H1 (cell line): ENCODE measurements at regions not wholly inside any gene's neighbourhood (a gene's known extent, or its start where the extent isn't known, plus 50 kb on each side); places are given as distances from the start of the nearest gene placed in this dataset.
A peak's percentile ranks its signal among the peaks of the same experiment; 100 is the strongest.

Source experiments
- CTCF ChIA-PET: fragments of 300-600 bp; sonication (Branson Sonifier 250); formaldehyde crosslinking; loops from one replicate; lab custom pipeline; 2021; ENCODE audit not compliant: partially characterized antibody; lab: Charles Lee
- POLR2A ChIA-PET: fragments of 300-600 bp; sonication (Branson Sonifier 250); formaldehyde crosslinking; loops from one replicate; lab custom pipeline; 2021; ENCODE audit warnings: inconsistent platforms; ENCODE audit not compliant: partially characterized antibody; lab: Charles Lee
- DNase-seq, 2 experiments: peaks; one replicate each; pipeline versions ENCODE4 v3.0.0 to v3.0.0-alpha.2; 2010 to 2022; ENCODE audit warnings: low spot score in 2 of 2, low read depth in 1 of 2, mixed read lengths in 1 of 2
- FAIRE-seq: peaks from 2 replicates; lab custom pipeline; 2011; peaks lifted over from hg19 to GRCh38; lab: Jason Lieb, UNC
- H2AFZ ChIP-seq: 2 replicates; pipeline ENCODE4 v1.8.1; 2012; ENCODE audit warnings: low read length, inconsistent platforms
- H2AK5ac ChIP-seq: 2 replicates; pipeline ENCODE4 v1.6.1; 2013; ENCODE audit warnings: low read depth, low read length
- H2BK120ac ChIP-seq: replicated peaks from 2 replicates; pipeline ENCODE3; 2013; ENCODE audit warnings: low read depth, low read length, inconsistent platforms
- H2BK12ac ChIP-seq: 2 replicates; pipeline ENCODE4 v1.6.1; 2013; ENCODE audit warnings: low read depth, low read length
- H2BK15ac ChIP-seq: 2 replicates; pipeline ENCODE4 v1.6.1; 2013; ENCODE audit warnings: low read length
- H2BK20ac ChIP-seq: 2 replicates; pipeline ENCODE4 v1.6.1; 2013; ENCODE audit warnings: low read length
- H2BK5ac ChIP-seq: 2 replicates; pipeline ENCODE4 v1.6.1; 2013; ENCODE audit warnings: low read depth, low read length
- H3K14ac ChIP-seq: 2 replicates; pipeline ENCODE4 v1.6.1; 2013; ENCODE audit warnings: inconsistent platforms; ENCODE audit not compliant: insufficient read length
- H3K18ac ChIP-seq: 2 replicates; pipeline ENCODE4 v1.6.1; 2013; ENCODE audit warnings: low read length; ENCODE audit errors: extremely low read depth
- H3K23ac ChIP-seq: 2 replicates; pipeline ENCODE4 v1.6.1; 2013; ENCODE audit warnings: inconsistent platforms; ENCODE audit not compliant: insufficient read length
- H3K23me2 ChIP-seq: 2 replicates; pipeline ENCODE4 v1.6.1; 2013; ENCODE audit warnings: low read depth, low read length
- H3K27ac ChIP-seq: 2 replicates; pipeline ENCODE4 v1.6.1; 2011; ENCODE audit warnings: low read depth, low read length, inconsistent platforms
- H3K27me3 ChIP-seq, 4 experiments: replicated peaks in 1 of 4; 1 replicate in 1 of 4; 2 replicates in 3 of 4; pipeline versions ENCODE4 v1.6.1 to v1.8.1; 2011 to 2013; ENCODE audit warnings: low read length in 3 of 4, mild to moderate bottlenecking in 3 of 4, inconsistent platforms in 2 of 4, mixed read lengths in 2 of 4, moderate library complexity in 1 of 4; ENCODE audit not compliant: control insufficient read depth in 3 of 4, insufficient read depth in 3 of 4; ENCODE audit errors: extremely low read depth in 1 of 4
- H3K36me3 ChIP-seq, 4 experiments: 2 replicates each; pipeline versions ENCODE4 v1.6.1 to v1.8.1; 2011 to 2013; ENCODE audit warnings: mild to moderate bottlenecking in 4 of 4, low read length in 3 of 4, moderate library complexity in 2 of 4, control low read depth in 1 of 4, inconsistent platforms in 1 of 4; ENCODE audit not compliant: insufficient read depth in 4 of 4, control insufficient read depth in 2 of 4
- H3K4ac ChIP-seq: replicated peaks from 2 replicates; pipeline ENCODE3; 2013; ENCODE audit warnings: low read length, low read depth, mixed read lengths, inconsistent platforms; ENCODE audit not compliant: insufficient read length
- H3K4me1 ChIP-seq, 4 experiments: replicated peaks in 1 of 4; 1 replicate in 1 of 4; 2 replicates in 3 of 4; pipeline versions ENCODE4 v1.6.1 to v1.8.1; 2011 to 2013; ENCODE audit warnings: low read length in 3 of 4, inconsistent platforms in 2 of 4, mixed read lengths in 1 of 4; ENCODE audit not compliant: insufficient read depth in 4 of 4, control insufficient read depth in 3 of 4
- H3K4me2 ChIP-seq, 2 experiments: 2 replicates each; pipeline versions ENCODE4 v1.6.1 to v1.8.1; 2011 to 2013; ENCODE audit warnings: low read depth in 2 of 2, low read length in 2 of 2, control low read depth in 1 of 2, inconsistent platforms in 1 of 2, mild to moderate bottlenecking in 1 of 2; ENCODE audit not compliant: insufficient read depth in 1 of 2
- H3K4me3 ChIP-seq, 4 experiments: fragments of 200-600, 300-600 bp in 1 of 4; sonication (generic), shearing (Covaris generic), sonication (Bioruptor Twin) in 1 of 4; 2 replicates each; pipeline versions ENCODE4 v1.5.1 to v1.8.1; 2011 to 2016; ENCODE audit warnings: low read length in 4 of 4, low read depth in 3 of 4, control low read depth in 2 of 4, inconsistent platforms in 2 of 4, mild to moderate bottlenecking in 2 of 4, mixed read lengths in 1 of 4, moderate library complexity in 1 of 4; ENCODE audit not compliant: insufficient read depth in 2 of 4; ENCODE audit errors: extremely low read depth in 1 of 4
- H3K56ac ChIP-seq: replicated peaks from 2 replicates; pipeline ENCODE3; 2013; ENCODE audit warnings: low read depth, mild to moderate bottlenecking, mixed read lengths, low read length, inconsistent platforms; ENCODE audit not compliant: insufficient read length
- H3K79me1 ChIP-seq: 2 replicates; pipeline ENCODE4 v1.6.1; 2013; ENCODE audit warnings: low read depth, low read length, control low read depth
- H3K79me2 ChIP-seq, 2 experiments: 2 replicates each; pipeline versions ENCODE4 v1.6.1 to v1.8.1; 2012 to 2013; ENCODE audit warnings: low read length in 2 of 2, mild to moderate bottlenecking in 2 of 2, inconsistent platforms in 1 of 2; ENCODE audit not compliant: insufficient read depth in 2 of 2, control insufficient read depth in 1 of 2
- H3K9ac ChIP-seq, 4 experiments: replicated peaks in 1 of 4; 1 replicate in 1 of 4; 2 replicates in 3 of 4; pipeline versions ENCODE4 v1.6.1 to v1.8.1; 2011 to 2013; ENCODE audit warnings: low read depth in 3 of 4, low read length in 3 of 4, control low read depth in 2 of 4, mild to moderate bottlenecking in 2 of 4, moderate library complexity in 2 of 4, inconsistent platforms in 1 of 4; ENCODE audit errors: extremely low read depth in 1 of 4
- H3K9me3 ChIP-seq, 2 experiments: 2 replicates each; pipeline versions ENCODE4 v1.6.1 to v1.8.1; 2012 to 2013; ENCODE audit warnings: mild to moderate bottlenecking in 2 of 2, moderate library complexity in 2 of 2, control low read depth in 1 of 2, inconsistent platforms in 1 of 2, low read depth in 1 of 2, low read length in 1 of 2, mixed read lengths in 1 of 2; ENCODE audit not compliant: insufficient read depth in 2 of 2
- H4K20me1 ChIP-seq, 2 experiments: replicated peaks in 1 of 2; 2 replicates each; pipeline versions ENCODE3 to v1.8.1; 2011 to 2013; ENCODE audit warnings: inconsistent platforms in 2 of 2, low read length in 2 of 2, mild to moderate bottlenecking in 1 of 2; ENCODE audit not compliant: insufficient read depth in 2 of 2, control insufficient read depth in 1 of 2
- H4K5ac ChIP-seq: 2 replicates; pipeline ENCODE4 v1.6.1; 2013; ENCODE audit warnings: low read length, low read depth, mixed read lengths, inconsistent platforms; ENCODE audit not compliant: insufficient read length
- H4K8ac ChIP-seq: 2 replicates; pipeline ENCODE4 v1.8.0; 2013; ENCODE audit warnings: mild to moderate bottlenecking, moderate library complexity, low read length, inconsistent platforms; ENCODE audit not compliant: insufficient read depth; ENCODE audit errors: extremely low read depth
- H4K91ac ChIP-seq: replicated peaks from 2 replicates; pipeline ENCODE3; 2013; ENCODE audit warnings: low read length, mixed read lengths, inconsistent platforms; ENCODE audit not compliant: insufficient read length
- EZH2 ChIP-seq: fragments of 200-600 bp; sonication (generic); IDR thresholded peaks from 2 replicates; pipeline ENCODE4 v1.7.1; 2012; ENCODE audit warnings: low read depth, mild to moderate bottlenecking, moderate library complexity, low read length, inconsistent platforms; ENCODE audit not compliant: severe bottlenecking
- WGBS, 2 experiments: shearing (Covaris generic) in 1 of 2; methylation state at CpG; one replicate each; pipeline versions ENCODE4 v1.1.6 to v1.1.7; 2013 to 2015; ENCODE audit warnings: low lambda C conversion rate in 2 of 2, mixed read lengths in 2 of 2, inconsistent platforms in 1 of 2, low coverage in 1 of 2, missing lambda C conversion rate in 1 of 2; ENCODE audit not compliant: insufficient replicate concordance in 2 of 2, insufficient coverage in 1 of 2, insufficient read length in 1 of 2; ENCODE audit errors: extremely low coverage in 1 of 2, missing lambda C conversion rate in 1 of 2; 5-methylcytosine and 5-hydroxymethylcytosine counted together

DNA sequence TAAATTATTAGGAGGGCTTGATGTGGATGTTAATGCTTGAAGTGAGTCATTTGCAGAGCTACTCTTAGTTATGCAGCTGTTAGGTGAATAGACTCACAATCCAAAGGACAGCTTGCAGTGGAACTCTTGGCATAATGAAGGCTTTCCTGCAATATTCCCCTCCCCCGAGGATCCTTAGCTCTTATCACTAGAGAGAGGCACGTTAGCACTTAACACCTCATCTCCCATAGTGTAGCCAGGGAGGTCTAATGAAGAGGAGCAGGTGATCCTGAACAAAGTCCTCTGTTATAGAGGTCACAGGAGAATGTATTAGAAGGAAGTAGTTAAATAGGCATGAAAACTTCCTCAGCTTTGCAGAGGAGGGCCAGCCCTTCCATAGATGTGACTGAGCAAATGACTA lies 919.2 kb upstream of the FAT3 start:
- POLR2A ChIA-PET: no interaction called here

More for the DNA sequence above, 919.2 kb upstream of the FAT3 start:
- H3K18ac ChIP-seq: no peak overlapping the region
- CTCF ChIA-PET: interaction anchor here (0.5 to 1.3 kb wide), 4 partner anchors 33 to 1202 kb away, joined by 3 read pairs; no protein-coding TSS in a partner anchor
- H3K56ac ChIP-seq: no peak overlapping the region
- no peak overlapping the region for H4K5ac ChIP-seq
- no peak overlapping the region for H3K4me2 ChIP-seq
- no peak overlapping the region for H3K23ac ChIP-seq
- H2BK15ac ChIP-seq: no peak overlapping the region
- H3K4ac ChIP-seq: no peak overlapping the region
- H3K9me3 ChIP-seq: no peaks in the 10 kb centered on the region
- no peak overlapping the region for H3K27ac ChIP-seq
- no peak overlapping the region for H2AK5ac ChIP-seq
- no peak overlapping the region for H3K4me3 ChIP-seq
- peak overlapping the region in 1 of 4 experiments; percentile 61; a peak in 1 of 7 replicates for H3K9ac ChIP-seq
- H3K79me1 ChIP-seq: no peaks in the 10 kb centered on the region
- H2BK12ac ChIP-seq: no peak overlapping the region
- peak overlapping the region; percentile 48; the same call in 1 of the 2 replicates for H2AFZ ChIP-seq
- peaks cover 0 to 3% (median 2%) of the 10 kb centered on the region in 4 experiments; a peak in 5 of 7 replicates for H3K4me1 ChIP-seq
- WGBS, 2 experiments: 74% methylated on average over 2 of the region's 2 CpGs; no CpG with 5 or more reads in 1 of the 2 experiments
- H4K8ac ChIP-seq: no peak overlapping the region
- H3K36me3 ChIP-seq: no peaks in the 10 kb centered on the region
- H2BK5ac ChIP-seq: no peak overlapping the region
- no peak for TF ChIP-seq EZH2
- peak in 1 of 2 experiments; percentile 2 for DNase-seq
- no peak overlapping the region for H4K91ac ChIP-seq
- H2BK120ac ChIP-seq: no peak overlapping the region
- no peak for FAIRE-seq
- no peaks in the 10 kb centered on the region for H3K23me2 ChIP-seq
- no peak overlapping the region for H3K14ac ChIP-seq
- no peak overlapping the region for H2BK20ac ChIP-seq
- no peaks in the 10 kb centered on the region for H3K27me3 ChIP-seq
- H3K79me2 ChIP-seq: no peaks in the 10 kb centered on the region
- H4K20me1 ChIP-seq: no peaks in the 10 kb centered on the region
